Lower leg skin (tissue), 3 donors: ENCODE measurements at regions not wholly inside any gene's neighbourhood (a gene's known extent, or its start where the extent isn't known, plus 50 kb on each side); places are given as distances from the start of the nearest gene placed in this dataset.

Experiments
- POLR2A ChIP-seq, 2 donors: fragments of 450-650 bp; IDR thresholded peaks; one replicate each; pipeline ENCODE4 v1.6.1; 2016 to 2017; ENCODE audit warnings: antibody characterized with exemption in 2 of 2, mild to moderate bottlenecking in 1 of 2, moderate library complexity in 1 of 2
- TF ChIP-seq, protein P1 (sequence below), 3 donors: fragments of 450-650 bp; IDR thresholded peaks; one replicate each; pipeline ENCODE4 v1.5.1; 2016; ENCODE audit warnings: antibody characterized with exemption in 3 of 3, mild to moderate bottlenecking in 3 of 3, moderate library complexity in 2 of 3

DNA sequence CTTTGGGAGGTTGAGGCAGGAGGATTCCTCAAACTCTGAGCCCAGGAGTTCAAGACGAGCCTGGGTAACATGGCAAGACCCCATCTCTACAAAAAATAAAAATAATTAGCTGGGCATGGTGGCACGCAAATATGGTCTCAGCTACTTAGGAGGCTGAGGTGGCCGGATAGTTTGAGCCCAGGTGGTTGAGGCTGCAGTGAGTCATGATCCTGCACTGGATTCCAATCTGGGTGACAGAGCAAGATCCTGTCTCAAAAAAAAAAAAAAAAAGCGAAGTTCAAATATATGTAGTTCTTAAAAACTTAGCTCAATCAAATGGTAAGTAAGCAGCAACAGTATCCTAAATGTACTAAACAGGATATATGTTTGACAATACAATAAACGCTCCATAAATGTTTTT is 85.5 kb upstream of the SSTR1 start:
- TF ChIP-seq, protein P1, sequence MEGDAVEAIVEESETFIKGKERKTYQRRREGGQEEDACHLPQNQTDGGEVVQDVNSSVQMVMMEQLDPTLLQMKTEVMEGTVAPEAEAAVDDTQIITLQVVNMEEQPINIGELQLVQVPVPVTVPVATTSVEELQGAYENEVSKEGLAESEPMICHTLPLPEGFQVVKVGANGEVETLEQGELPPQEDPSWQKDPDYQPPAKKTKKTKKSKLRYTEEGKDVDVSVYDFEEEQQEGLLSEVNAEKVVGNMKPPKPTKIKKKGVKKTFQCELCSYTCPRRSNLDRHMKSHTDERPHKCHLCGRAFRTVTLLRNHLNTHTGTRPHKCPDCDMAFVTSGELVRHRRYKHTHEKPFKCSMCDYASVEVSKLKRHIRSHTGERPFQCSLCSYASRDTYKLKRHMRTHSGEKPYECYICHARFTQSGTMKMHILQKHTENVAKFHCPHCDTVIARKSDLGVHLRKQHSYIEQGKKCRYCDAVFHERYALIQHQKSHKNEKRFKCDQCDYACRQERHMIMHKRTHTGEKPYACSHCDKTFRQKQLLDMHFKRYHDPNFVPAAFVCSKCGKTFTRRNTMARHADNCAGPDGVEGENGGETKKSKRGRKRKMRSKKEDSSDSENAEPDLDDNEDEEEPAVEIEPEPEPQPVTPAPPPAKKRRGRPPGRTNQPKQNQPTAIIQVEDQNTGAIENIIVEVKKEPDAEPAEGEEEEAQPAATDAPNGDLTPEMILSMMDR (IDR thresholded peaks at IDR 0.05), result no peak
- TF ChIP-seq POLR2A (IDR thresholded peaks at IDR 0.05), result no peak
